HEK293T (cell line): ENCODE measurements at regions not wholly inside any gene's neighbourhood (a gene's known extent, or its start where the extent isn't known, plus 50 kb on each side); places are given as distances from the start of the nearest gene placed in this dataset.

Source experiments
- FOXA1 ChIP-seq: fragments of 450-650 bp; IDR thresholded peaks from 2 replicates; pipeline ENCODE4 v1.6.1; 2016; ENCODE audit warnings: mild to moderate bottlenecking
- L3MBTL2 ChIP-seq: fragments of 450-650 bp; conservative IDR thresholded peaks from 2 replicates; pipeline ENCODE4 v1.6.1; 2016; ENCODE audit warnings: mild to moderate bottlenecking

GRCh38 chr3:150104564-150104963, 133.9 kb upstream of the PFN2 start:
- no peak for TF ChIP-seq L3MBTL2
- TF ChIP-seq FOXA1: no peak
